GM18507 (cell line): ENCODE measurements at regions not wholly inside any gene's neighbourhood (a gene's known extent, or its start where the extent isn't known, plus 50 kb on each side); places are given as distances from the start of the nearest gene placed in this dataset.

ENCODE experiments used
- DNase-seq: peaks from one replicate; pipeline ENCODE4 v3.0.0; 2011; ENCODE audit warnings: low read depth; ENCODE audit not compliant: insufficient read length; ENCODE audit errors: extremely low spot score
- FAIRE-seq: peaks from 2 replicates; lab custom pipeline; 2011; peaks lifted over from hg19 to GRCh38; lab: Jason Lieb, UNC

GRCh38 chr9:2477755-2478154, 143.8 kb upstream of the VLDLR start:
- FAIRE-seq = no peak
- no peak for DNase-seq

DNA sequence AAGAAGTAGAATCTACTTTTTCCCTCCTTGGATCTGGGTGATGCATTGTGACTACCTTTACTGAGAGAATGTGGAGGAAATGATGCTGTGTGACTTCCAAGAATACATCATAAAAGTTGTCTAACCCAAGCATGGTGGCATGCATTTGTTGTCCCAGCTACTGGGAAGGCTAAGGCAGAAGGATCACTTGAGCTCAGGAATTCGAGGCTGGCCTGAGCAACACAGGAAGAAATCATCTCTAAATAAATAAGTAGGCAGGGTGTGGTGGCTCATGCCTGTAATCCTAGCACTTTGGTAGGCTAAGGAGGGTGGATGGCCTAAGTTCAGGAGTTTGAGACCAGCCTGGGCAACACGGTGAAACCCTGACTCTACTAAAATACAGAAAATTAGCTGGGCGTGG, 143.2 kb upstream of the VLDLR start:
- DNase-seq (no peak), FAIRE-seq (no peak)

GRCh38 chr9:2479056-2479565, 142.5 kb upstream of the VLDLR start:
- no peak for FAIRE-seq
- no peak for DNase-seq

- FAIRE-seq = no peak
Measured at GRCh38 chr9:2480255-2480837, 141.2 kb upstream of the VLDLR start.

GRCh38 chr9:2481216-2481615, 140.4 kb upstream of the VLDLR start:
- no peak for FAIRE-seq
- no peak for DNase-seq

More at GRCh38 chr9:2480255-2480837, 141.2 kb upstream of the VLDLR start:
- no peak for DNase-seq

DNA sequence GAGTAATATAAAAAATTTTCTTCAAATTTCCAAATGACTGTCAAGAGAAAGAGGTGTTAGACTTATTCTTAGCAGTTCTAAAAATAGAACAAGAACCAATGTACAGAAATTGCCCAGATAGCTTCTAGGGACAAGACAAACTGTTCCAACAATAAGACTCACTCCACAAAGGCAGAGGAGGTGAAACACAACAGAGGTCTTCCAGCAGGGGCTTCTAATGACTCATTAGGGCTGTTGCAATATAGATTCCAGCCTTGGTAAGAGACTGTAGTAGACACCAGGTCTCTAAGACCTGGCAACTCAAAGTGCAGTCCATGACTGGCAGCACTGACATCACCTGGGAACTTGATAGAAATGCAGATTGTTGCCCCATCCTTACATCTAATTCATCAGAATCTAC, 134.6 kb upstream of the VLDLR start:
- DNase-seq = no peak
- FAIRE-seq = no peak

DNA sequence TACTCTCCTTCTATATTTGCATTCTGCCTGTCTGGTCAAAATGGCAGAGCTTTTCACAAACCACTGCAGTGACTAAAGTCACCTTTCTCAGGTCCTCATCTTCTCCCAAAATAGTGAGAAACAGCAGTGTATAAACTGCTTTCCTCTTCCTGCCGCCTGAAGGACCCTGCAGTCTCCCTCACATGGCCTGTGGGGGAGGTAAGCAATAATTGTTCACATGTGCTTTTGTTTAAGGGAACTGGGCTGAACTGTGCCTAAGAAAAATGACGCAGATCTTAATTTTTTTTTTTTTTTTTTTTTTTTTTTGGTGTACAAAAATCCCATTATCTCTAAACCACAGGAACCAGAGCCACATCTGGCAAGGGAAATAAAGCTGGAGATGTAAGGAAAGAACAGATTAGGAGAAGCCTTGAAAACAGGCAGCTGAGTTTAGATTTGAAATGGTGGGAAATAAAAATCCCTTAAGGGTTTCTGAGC, 131.7 kb upstream of the VLDLR start:
- DNase-seq = no peak
- FAIRE-seq = no peak

DNA sequence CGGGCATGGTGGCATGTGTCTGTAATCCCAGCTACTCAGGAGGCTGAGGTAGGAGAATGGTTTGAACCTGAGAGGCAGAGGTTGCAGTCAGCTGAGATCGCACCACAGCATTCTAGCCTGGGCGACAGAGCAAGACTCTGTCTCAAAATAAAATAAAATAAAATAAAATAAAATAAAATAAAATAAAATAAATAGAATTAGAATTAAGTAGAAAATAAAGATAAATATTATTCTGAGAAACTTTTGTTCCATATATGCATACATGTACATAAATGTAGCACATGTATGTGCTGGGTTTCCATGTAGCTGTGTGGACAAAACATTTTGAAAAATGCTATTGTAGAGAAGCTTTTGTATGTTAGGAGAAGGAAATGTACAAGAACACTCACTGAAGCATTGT, 129.4 kb upstream of the VLDLR start:
- DNase-seq = no peak
- FAIRE-seq = no peak

- no peak for FAIRE-seq
- no peak for DNase-seq
Measured at GRCh38 chr9:2493109-2493508, 128.5 kb upstream of the VLDLR start.

- DNase-seq (no peak), FAIRE-seq (no peak)
Measured at GRCh38 chr9:2493529-2493928, 128.1 kb upstream of the VLDLR start.

GRCh38 chr9:2494562-2494961, 127.0 kb upstream of the VLDLR start:
- DNase-seq = no peak
- no peak for FAIRE-seq

DNA sequence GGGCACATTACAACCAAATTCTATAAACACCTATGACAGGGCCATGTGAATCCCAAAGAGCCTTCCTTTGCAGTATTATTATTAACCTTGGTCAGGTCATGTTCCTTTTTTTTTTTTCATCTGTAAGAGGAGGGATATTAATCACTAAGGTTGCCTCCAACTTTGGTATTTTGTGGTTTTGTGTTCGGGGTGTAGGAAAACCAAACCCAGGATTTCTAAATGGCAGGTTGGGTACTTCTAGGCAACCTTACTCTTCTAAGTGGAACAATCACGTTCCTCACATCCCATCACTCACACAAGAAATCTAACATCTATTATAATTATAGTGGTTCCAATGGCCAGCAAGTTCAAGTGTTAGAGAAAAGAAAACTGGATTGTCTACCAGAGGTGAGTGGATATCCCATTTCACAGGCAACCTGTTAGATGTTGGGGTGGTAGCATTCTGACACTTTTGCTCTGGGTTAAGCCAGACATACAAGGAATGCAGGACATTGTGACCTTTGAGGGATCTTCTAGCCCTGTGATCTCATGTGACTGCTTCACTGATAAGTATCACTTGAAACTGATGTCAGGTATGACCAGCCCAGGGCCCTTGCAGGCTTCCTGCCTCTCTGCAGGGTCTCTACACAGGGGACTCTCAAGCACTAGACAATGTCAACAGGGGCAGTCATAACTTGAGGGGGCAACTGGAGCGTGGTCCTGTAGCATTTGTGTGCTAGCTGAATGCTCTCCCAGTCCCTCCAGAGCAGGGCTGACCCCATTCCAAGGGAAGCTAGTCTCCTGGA, 126.2 kb upstream of the VLDLR start:
- no peak for FAIRE-seq
- no peak for DNase-seq

- no peak for FAIRE-seq
- no peak for DNase-seq
Measured at GRCh38 chr9:2496169-2496568, 125.4 kb upstream of the VLDLR start.

DNA sequence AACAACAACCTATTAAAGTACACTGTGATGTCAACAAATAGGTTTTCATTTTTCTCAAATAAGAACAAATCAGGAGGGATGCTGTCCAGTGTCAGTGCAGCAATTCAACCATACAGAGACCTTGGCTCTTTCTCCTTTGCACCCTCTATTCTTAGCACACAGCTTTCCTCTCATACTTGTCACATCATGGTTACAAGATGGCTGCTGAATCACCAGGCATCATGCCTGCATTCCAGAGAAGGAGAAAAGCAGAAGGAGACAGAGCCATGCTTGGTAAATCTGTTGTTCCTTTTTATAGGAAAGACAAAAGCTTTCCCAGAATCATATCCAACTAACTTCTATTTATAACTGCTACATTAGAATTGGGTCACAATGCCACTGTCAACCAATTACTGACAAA, 124.7 kb upstream of the VLDLR start:
- FAIRE-seq = no peak

DNA sequence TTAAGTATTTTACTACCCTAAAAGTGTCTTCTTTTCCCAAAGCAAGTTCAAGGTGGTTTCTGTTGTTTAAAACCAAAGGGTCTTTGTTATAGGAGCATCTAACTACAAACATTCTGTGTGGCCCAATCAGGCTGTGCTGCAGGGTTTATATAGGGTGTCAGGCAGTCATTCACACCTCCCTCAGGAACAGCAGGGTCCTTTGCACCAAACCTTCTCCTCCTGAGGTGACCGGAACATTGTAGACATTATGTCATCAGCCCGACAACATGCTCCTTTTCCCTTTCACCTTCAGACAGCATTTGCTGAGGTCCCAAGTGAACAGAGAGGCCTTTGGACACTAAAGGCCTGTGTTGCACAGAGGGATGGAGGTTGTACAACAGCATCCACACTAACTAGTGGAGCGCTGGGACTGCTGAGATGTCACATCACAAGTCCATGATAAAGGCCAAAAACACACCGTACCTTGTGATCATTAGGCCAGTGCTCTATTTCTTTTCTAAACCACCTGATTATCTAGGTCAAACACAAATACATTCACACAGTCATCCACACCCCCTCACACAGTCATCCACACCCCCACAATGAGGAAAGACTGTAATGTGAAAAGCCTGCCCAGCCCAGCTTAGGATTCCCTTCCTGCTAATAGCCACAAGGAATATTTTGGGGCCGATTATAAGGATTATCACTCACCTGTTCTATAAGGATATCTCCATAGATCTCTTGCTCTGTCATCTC, 123.8 kb upstream of the VLDLR start:
- DNase-seq (no peak), FAIRE-seq (no peak)

More for the DNA sequence above, 124.7 kb upstream of the VLDLR start:
- DNase-seq = no peak

GRCh38 chr9:2502210-2502609, 119.4 kb upstream of the VLDLR start:
- no peak for DNase-seq
- FAIRE-seq = no peak

DNA sequence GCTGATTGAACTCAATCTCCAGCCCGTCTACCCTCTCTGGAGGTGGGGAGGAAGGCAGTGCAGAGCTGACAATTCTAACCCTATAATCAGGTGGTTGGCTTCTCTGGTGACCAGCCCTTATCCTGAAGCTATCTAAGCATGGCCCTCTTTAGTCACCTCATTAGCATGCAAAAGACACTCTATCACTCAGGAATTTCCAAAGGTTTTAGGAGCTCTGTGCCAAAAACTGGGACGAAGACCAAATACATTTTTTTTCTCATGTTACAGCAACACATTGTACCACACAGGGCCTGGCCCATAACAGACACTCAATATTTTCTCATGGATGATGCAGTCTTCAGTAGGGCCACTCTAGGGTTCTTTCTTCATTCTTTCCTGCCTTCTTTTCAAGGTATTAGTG, 118.8 kb upstream of the VLDLR start:
- FAIRE-seq (no peak), DNase-seq (no peak)

DNA sequence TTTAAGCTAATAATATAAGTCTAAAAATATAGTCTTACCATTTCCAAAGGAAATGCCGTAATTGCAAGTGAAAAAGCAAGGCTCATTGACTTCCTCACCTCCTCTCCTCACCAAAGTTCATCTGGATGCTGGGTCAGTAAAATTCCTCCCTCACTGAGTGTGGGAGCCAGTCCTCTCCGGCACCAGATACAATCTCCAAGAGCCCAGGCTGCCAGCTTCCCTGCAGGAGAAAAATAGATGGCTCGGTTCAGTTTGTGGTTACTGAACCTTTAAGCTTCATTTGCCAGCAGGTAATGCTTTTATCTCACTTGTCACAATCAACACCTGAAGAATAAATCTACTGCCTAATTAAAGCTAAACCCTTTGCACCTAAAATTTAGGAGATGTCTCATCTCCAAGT, 115.3 kb upstream of the VLDLR start:
- FAIRE-seq (no peak), DNase-seq (no peak)

DNA sequence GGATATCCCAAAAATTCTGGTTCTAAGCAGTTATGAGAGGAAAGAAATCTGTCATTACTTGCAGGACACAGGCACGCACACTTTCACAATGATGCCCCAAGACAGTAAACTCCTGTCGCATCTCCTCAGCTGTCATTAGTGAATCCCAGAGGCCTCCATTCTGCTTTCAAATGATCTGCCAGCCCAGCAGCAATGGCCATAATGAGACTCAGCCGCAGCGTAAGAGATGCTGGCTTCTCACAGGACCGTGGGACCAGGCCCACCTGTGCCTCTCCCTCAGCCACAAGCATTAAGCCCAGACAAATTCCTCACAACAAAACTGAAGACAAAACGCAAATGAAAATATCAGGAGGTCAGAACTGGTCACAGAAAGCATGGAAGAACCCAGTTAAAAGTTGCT, 98.0 kb upstream of the VLDLR start:
- no peak for DNase-seq
- no peak for FAIRE-seq

DNA sequence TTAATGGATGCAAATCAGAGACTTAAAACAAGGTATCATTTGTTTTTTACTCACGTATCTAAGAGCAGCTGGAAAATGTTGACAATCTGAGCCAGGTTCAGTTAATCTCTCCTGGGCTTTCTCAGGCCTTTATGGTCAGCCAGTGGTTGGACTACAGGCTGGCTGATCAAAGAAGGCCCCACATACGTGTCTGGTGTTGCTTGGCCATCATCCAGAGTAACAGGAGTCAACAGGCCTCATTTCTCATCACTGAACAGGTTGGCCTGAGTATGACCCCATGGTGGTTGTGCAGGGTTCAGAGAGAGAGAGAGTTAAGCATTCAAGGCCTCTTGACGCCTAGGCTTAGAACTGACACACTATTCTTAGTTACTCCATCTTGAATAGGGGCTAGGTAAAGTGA, 97.0 kb upstream of the VLDLR start:
- no peak for FAIRE-seq
- no peak for DNase-seq
